IPS-NIHi7 (cell line): ENCODE measurements at regions not wholly inside any gene's neighbourhood (a gene's known extent, or its start where the extent isn't known, plus 50 kb on each side); places are given as distances from the start of the nearest gene placed in this dataset.

Experiments used
- DNase-seq: peaks from one replicate; pipeline ENCODE4 v3.0.0; 2012; ENCODE audit warnings: mixed read lengths; ENCODE audit errors: extremely low spot score

- DNase-seq = no peak
Measured at GRCh38 chr16:85471469-85472431, 141.4 kb upstream of the GSE1 start.

GRCh38 chr16:85472514-85472913 lies 140.6 kb upstream of the GSE1 start:
- no peak for DNase-seq

- DNase-seq = no peak
Measured at GRCh38 chr16:85473323-85473722, 139.8 kb upstream of the GSE1 start.

GRCh38 chr16:85473909-85474620 lies 139.1 kb upstream of the GSE1 start:
- no peak for DNase-seq

GRCh38 chr16:85474621-85475217 lies 138.4 kb upstream of the GSE1 start:
- DNase-seq = no peak

- DNase-seq = no peak
Measured at GRCh38 chr16:85475233-85475632, 137.9 kb upstream of the GSE1 start.

- DNase-seq = no peak
Measured at GRCh38 chr16:85475691-85476300, 137.3 kb upstream of the GSE1 start.

GRCh38 chr16:85476389-85476788 lies 136.7 kb upstream of the GSE1 start:
- DNase-seq = no peak

GRCh38 chr16:85477801-85478363 lies 135.2 kb upstream of the GSE1 start:
- DNase-seq = no peak

- peak; percentile 86 for DNase-seq
Measured at GRCh38 chr16:85479972-85480726, 133.0 kb upstream of the GSE1 start.

GRCh38 chr16:85480727-85481101 lies 132.4 kb upstream of the GSE1 start:
- DNase-seq = no peak

GRCh38 chr16:85481206-85481605 lies 131.9 kb upstream of the GSE1 start:
- DNase-seq = no peak

- no peak for DNase-seq
Measured at GRCh38 chr16:85481738-85482137, 131.4 kb upstream of the GSE1 start.

GRCh38 chr16:85483424-85483823 lies 129.7 kb upstream of the GSE1 start:
- DNase-seq = no peak

GRCh38 chr16:85484347-85485300 lies 128.5 kb upstream of the GSE1 start:
- DNase-seq = no peak

GRCh38 chr16:85485379-85485778 lies 127.7 kb upstream of the GSE1 start:
- DNase-seq = no peak

GRCh38 chr16:85486256-85486915 lies 126.7 kb upstream of the GSE1 start:
- no peak for DNase-seq

GRCh38 chr16:85488414-85488813 lies 124.7 kb upstream of the GSE1 start:
- no peak for DNase-seq

GRCh38 chr16:85490407-85491057 lies 122.6 kb upstream of the GSE1 start:
- DNase-seq = no peak
